ENCODE measurements at regions not wholly inside any gene's neighbourhood (a gene's known extent, or its start where the extent isn't known, plus 50 kb on each side); places are given as distances from the start of the nearest gene placed in this dataset.

DNA sequence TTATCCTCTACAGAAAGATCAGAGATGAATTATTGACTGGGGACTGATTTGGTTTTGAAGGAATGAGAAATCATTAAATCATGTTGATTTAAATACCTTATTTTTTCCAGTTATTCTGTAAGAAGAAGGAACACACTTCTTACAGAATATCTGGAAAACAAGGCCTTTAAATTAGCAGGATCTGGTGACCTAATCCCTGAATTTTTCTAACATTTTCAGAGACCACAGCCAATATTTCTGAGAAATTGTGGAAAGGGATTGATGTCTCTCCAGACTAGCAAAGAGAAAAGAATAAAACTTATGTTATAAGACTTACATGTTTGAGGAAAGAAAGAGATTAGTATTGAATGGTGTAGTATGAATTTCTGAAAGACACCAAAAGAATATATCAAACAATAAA is 104.0 kb downstream of the KCNE4 start:
- TF ChIP-seq, protein P1, sequence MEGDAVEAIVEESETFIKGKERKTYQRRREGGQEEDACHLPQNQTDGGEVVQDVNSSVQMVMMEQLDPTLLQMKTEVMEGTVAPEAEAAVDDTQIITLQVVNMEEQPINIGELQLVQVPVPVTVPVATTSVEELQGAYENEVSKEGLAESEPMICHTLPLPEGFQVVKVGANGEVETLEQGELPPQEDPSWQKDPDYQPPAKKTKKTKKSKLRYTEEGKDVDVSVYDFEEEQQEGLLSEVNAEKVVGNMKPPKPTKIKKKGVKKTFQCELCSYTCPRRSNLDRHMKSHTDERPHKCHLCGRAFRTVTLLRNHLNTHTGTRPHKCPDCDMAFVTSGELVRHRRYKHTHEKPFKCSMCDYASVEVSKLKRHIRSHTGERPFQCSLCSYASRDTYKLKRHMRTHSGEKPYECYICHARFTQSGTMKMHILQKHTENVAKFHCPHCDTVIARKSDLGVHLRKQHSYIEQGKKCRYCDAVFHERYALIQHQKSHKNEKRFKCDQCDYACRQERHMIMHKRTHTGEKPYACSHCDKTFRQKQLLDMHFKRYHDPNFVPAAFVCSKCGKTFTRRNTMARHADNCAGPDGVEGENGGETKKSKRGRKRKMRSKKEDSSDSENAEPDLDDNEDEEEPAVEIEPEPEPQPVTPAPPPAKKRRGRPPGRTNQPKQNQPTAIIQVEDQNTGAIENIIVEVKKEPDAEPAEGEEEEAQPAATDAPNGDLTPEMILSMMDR (IDR thresholded peaks at IDR 0.05): no peak
- no peak for TF ChIP-seq POLR2A (IDR thresholded peaks at IDR 0.05)
